MCF 10A (cell line): ENCODE measurements at regions not wholly inside any gene's neighbourhood (a gene's known extent, or its start where the extent isn't known, plus 50 kb on each side); places are given as distances from the start of the nearest gene placed in this dataset.

Experiments
- BruUV-seq: library from RNA; stranded (reverse); fragments of 400-500 nt; replicated peaks from 2 replicates; lab custom pipeline; 2021; lab: Mats Ljungman, UMichigan
- CTCF ChIA-PET: fragments of 300-600 bp; sonication (Branson Sonifier 250); formaldehyde crosslinking; extraction: SDS; loops from one replicate; lab custom pipeline; 2021; ENCODE audit warnings: antibody characterized with exemption, inconsistent platforms; lab: Yijun Ruan, JAX
- POLR2A ChIA-PET: fragments of 300-600, 350-650 bp; sonication (Branson Sonifier 250); formaldehyde crosslinking; extraction: SDS; loops from one replicate; lab custom pipeline; 2020; ENCODE audit warnings: antibody characterized with exemption, inconsistent platforms; lab: Yijun Ruan, JAX
- DNase-seq: peaks from one replicate; pipeline ENCODE4 v3.0.0-alpha.2; 2018; ENCODE audit not compliant: unreplicated experiment
- H3K27ac Mint-ChIP-seq: one replicate; pipeline ENCODE4 v1.8.0; 2022; ENCODE audit warnings: mild to moderate bottlenecking, low read depth, mixed read lengths; ENCODE audit not compliant: unreplicated experiment
- H3K27me3 Mint-ChIP-seq: one replicate; pipeline ENCODE4 v1.8.0; 2022; ENCODE audit warnings: mixed read lengths; ENCODE audit not compliant: insufficient read depth, unreplicated experiment
- H3K36me3 Mint-ChIP-seq: one replicate; pipeline ENCODE4 v1.8.0; 2022; ENCODE audit warnings: mild to moderate bottlenecking, moderate library complexity, mixed read lengths; ENCODE audit not compliant: insufficient read depth, unreplicated experiment
- H3K4me1 Mint-ChIP-seq: one replicate; pipeline ENCODE4 v1.8.0; 2022; ENCODE audit warnings: mixed read lengths; ENCODE audit not compliant: insufficient read depth, unreplicated experiment
- H3K4me3 Mint-ChIP-seq: one replicate; pipeline ENCODE4 v1.8.0; 2022; ENCODE audit warnings: mild to moderate bottlenecking, moderate library complexity, mixed read lengths; ENCODE audit not compliant: unreplicated experiment
- H3K9me3 Mint-ChIP-seq: one replicate; pipeline ENCODE4 v1.8.0; 2022; ENCODE audit warnings: mixed read lengths; ENCODE audit not compliant: unreplicated experiment
- CTCF ChIP-seq: fragments of 200-600 bp; IDR thresholded peaks from one replicate; pipeline ENCODE4 v1.8.0; 2022; ENCODE audit warnings: antibody characterized with exemption, mild to moderate bottlenecking; ENCODE audit not compliant: unreplicated experiment
- intact Hi-C: fragments of 100-400 bp; cut with micrococcal nuclease; formaldehyde crosslinking; loops from 2 replicates; pipeline ENCODE4 v1.14.1; 2022

- H3K4me1 Mint-ChIP-seq, result peaks cover 13% of the 10 kb centered on the region
- no TSS peak for BruUV-seq
- H3K9me3 Mint-ChIP-seq, result no peaks in the 10 kb centered on the region
- no peaks in the 10 kb centered on the region for H3K27me3 Mint-ChIP-seq
- CTCF ChIA-PET, result no interaction called here
- H3K36me3 Mint-ChIP-seq, result peaks cover 6% of the 10 kb centered on the region
- no peak for TF ChIP-seq CTCF
- no peak for DNase-seq
- POLR2A ChIA-PET, result interaction anchor here (0.6 to 0.7 kb wide), 2 partner anchors 23 to 36 kb away, joined by 3 to 4 read pairs; no protein-coding TSS in a partner anchor
- intact Hi-C loops, result no loop called here
- no peak overlapping the region for H3K27ac Mint-ChIP-seq
- H3K4me3 Mint-ChIP-seq, result no peak overlapping the region
These were observed 287.2 kb upstream of the GHITM start for GRCh38 chr10:83852146-83852545.

GRCh38 chr10:83862723-83863122 is 276.6 kb upstream of the GHITM start:
- no peak for TF ChIP-seq CTCF
- no peak for DNase-seq
- ChIA-PET CTCF (no interaction called here), POLR2A (no interaction called here)
- intact Hi-C loops, result no loop called here
- no peak overlapping the region for H3K27ac Mint-ChIP-seq
- no peak overlapping the region for H3K4me3 Mint-ChIP-seq
- no TSS peak for BruUV-seq
- H3K36me3 Mint-ChIP-seq, result no peaks in the 10 kb centered on the region
- no peaks in the 10 kb centered on the region for H3K4me1 Mint-ChIP-seq
- H3K27me3 Mint-ChIP-seq, result no peaks in the 10 kb centered on the region
- H3K9me3 Mint-ChIP-seq, result no peaks in the 10 kb centered on the region

DNA sequence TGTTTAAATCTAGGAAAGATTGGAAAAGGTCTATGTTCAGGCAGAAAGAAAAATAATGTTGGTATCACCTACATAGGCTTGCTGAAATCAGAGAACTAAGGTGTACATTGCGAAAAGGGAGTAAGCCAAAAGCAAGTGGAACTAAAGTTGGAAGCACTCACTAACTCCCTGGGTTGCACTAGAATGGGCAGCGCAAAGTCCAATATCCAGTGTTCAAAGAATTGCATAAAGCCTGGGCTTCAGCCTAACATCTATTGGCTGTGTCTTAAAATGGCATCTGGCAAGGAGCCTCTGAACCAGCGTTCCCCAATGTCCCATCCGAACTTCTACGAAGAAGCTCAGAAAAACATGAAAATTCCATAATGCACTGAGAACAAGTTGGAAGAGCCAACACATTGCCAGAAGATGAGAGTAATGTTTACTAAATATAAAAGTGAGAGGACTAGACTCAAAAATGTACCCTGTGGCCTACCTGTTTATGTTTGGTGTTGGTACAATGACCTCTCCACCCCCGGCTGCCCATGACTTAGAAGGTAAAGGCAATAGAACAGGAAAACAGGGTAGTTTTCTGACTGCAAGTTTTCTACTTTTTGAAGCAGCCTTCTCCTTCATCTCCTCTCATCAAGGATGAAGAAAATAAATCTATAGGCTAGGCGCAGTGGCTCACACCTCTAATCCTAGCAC is 275.9 kb upstream of the GHITM start:
- POLR2A ChIA-PET, result no interaction called here
- no peaks in the 10 kb centered on the region for H3K27me3 Mint-ChIP-seq
- CTCF ChIA-PET, result interaction anchor here (0.6 kb wide), 1 partner anchor 8 kb away, joined by 5 read pairs; no protein-coding TSS in a partner anchor

DNA sequence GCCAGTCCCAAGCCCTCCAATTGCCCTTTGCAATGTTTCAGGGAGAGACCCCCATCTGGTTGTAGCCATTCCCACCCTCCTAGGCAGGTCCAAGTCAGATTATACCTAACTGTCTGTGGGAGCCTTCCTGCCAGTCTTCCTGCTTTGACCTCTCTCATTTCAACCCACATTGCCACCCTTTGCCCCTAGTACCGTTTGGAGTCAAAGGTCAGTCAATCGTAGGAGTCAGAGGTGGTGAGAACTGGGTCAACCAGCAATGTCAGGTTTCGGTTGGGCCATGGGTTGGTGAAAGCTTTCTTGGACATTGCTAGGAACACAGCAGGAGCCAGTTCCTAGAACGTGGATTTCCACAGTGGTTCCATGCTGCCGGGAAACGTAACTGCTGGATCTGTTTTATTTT is 269.4 kb upstream of the GHITM start:
- Mint-ChIP-seq H3K9me3 (no peaks in the 10 kb centered on the region), H3K36me3 (no peaks in the 10 kb centered on the region), H3K4me3 (no peak overlapping the region), H3K27ac (no peak overlapping the region), H3K4me1 (no peaks in the 10 kb centered on the region), H3K27me3 (no peaks in the 10 kb centered on the region)
- no peak for TF ChIP-seq CTCF
- POLR2A ChIA-PET, result no interaction called here
- no peak for DNase-seq
- CTCF ChIA-PET, result interaction anchor here (0.6 to 4.1 kb wide), 12 partner anchors 10 to 1075 kb away, joined by 3 to 66 read pairs (median 4); no protein-coding TSS in a partner anchor
- no TSS peak for BruUV-seq
- intact Hi-C loops, result loop anchor here (5.0 to 10.0 kb wide), 2 partner anchors 325 to 888 kb away; no protein-coding TSS in a partner anchor

More for the DNA sequence above, 275.9 kb upstream of the GHITM start:
- Mint-ChIP-seq H3K4me1 (no peaks in the 10 kb centered on the region), H3K4me3 (no peak overlapping the region), H3K36me3 (no peaks in the 10 kb centered on the region), H3K27ac (no peak overlapping the region), H3K9me3 (no peaks in the 10 kb centered on the region)
- DNase-seq, result no peak
- TF ChIP-seq CTCF, result no peak
- intact Hi-C loops, result no loop called here
- no TSS peak for BruUV-seq
